NAMALWA (cell line): ENCODE measurements at regions not wholly inside any gene's neighbourhood (a gene's known extent, or its start where the extent isn't known, plus 50 kb on each side); places are given as distances from the start of the nearest gene placed in this dataset.

Experiments used
- DNase-seq: peaks from one replicate; pipeline ENCODE4 v3.0.0-alpha.2; 2015; ENCODE audit warnings: low spot score

- no peak for DNase-seq
Observed at GRCh38 chr14:97206916-97207315, 409.7 kb downstream of the VRK1 start.

- DNase-seq: no peak
Observed at GRCh38 chr14:97210202-97210601, 413.0 kb downstream of the VRK1 start.

- no peak for DNase-seq
Observed at GRCh38 chr14:97212399-97212798, 415.2 kb downstream of the VRK1 start.

- no peak for DNase-seq
Observed at GRCh38 chr14:97213720-97214119, 416.5 kb downstream of the VRK1 start.

GRCh38 chr14:97215263-97215969, 418.2 kb downstream of the VRK1 start:
- no peak for DNase-seq

GRCh38 chr14:97217111-97217885, 420.1 kb downstream of the VRK1 start:
- no peak for DNase-seq

GRCh38 chr14:97218274-97218673, 421.1 kb downstream of the VRK1 start:
- no peak for DNase-seq

GRCh38 chr14:97218691-97219430, 421.7 kb downstream of the VRK1 start:
- no peak for DNase-seq

GRCh38 chr14:97219431-97220017, 422.3 kb downstream of the VRK1 start:
- DNase-seq: no peak

GRCh38 chr14:97221572-97222285, 424.5 kb downstream of the VRK1 start:
- no peak for DNase-seq

- no peak for DNase-seq
Observed at GRCh38 chr14:97224016-97224415, 426.8 kb downstream of the VRK1 start.

- DNase-seq: no peak
Observed at GRCh38 chr14:97230051-97230450, 432.9 kb downstream of the VRK1 start.

GRCh38 chr14:97233319-97233985, 436.3 kb downstream of the VRK1 start:
- no peak for DNase-seq

- no peak for DNase-seq
Observed at GRCh38 chr14:97246648-97247047, 449.5 kb downstream of the VRK1 start.

- no peak for DNase-seq
Observed at GRCh38 chr14:97248973-97249372, 451.8 kb downstream of the VRK1 start.

GRCh38 chr14:97250931-97251330, 453.7 kb downstream of the VRK1 start:
- peak; percentile 2 for DNase-seq

- peak; percentile 38 for DNase-seq
Observed at GRCh38 chr14:97251491-97252155, 454.4 kb downstream of the VRK1 start.

GRCh38 chr14:97253756-97254155, 456.6 kb downstream of the VRK1 start:
- no peak for DNase-seq

GRCh38 chr14:97262336-97262735, 465.2 kb downstream of the VRK1 start:
- no peak for DNase-seq

- DNase-seq: no peak
Observed at GRCh38 chr14:97264516-97265230, 467.5 kb downstream of the VRK1 start.
